Endothelial cell (in vitro differentiated cells): ENCODE measurements at regions not wholly inside any gene's neighbourhood (a gene's known extent, or its start where the extent isn't known, plus 50 kb on each side); places are given as distances from the start of the nearest gene placed in this dataset.

Experiments
- DNase-seq: peaks from one replicate; pipeline ENCODE4 v3.0.0; 2021; ENCODE audit warnings: low spot score
- H3K27ac Mint-ChIP-seq: one replicate; pipeline ENCODE4 v1.8.0; 2021; ENCODE audit warnings: mixed read lengths, inconsistent platforms; ENCODE audit not compliant: unreplicated experiment
- H3K27me3 Mint-ChIP-seq: one replicate; pipeline ENCODE4 v1.8.0; 2021; ENCODE audit warnings: mild to moderate bottlenecking, moderate library complexity, mixed read lengths, inconsistent platforms; ENCODE audit not compliant: unreplicated experiment
- H3K36me3 Mint-ChIP-seq: one replicate; pipeline ENCODE4 v1.8.0; 2021; ENCODE audit warnings: mild to moderate bottlenecking, low read depth, mixed read lengths, inconsistent platforms; ENCODE audit not compliant: unreplicated experiment
- H3K4me1 Mint-ChIP-seq: one replicate; pipeline ENCODE4 v1.8.0; 2021; ENCODE audit warnings: mild to moderate bottlenecking, mixed read lengths, inconsistent platforms; ENCODE audit not compliant: unreplicated experiment
- H3K4me3 Mint-ChIP-seq: one replicate; pipeline ENCODE4 v1.8.0; 2021; ENCODE audit warnings: mild to moderate bottlenecking, mixed read lengths, inconsistent platforms; ENCODE audit not compliant: unreplicated experiment
- H3K9me3 Mint-ChIP-seq: one replicate; pipeline ENCODE4 v1.8.0; 2021; ENCODE audit warnings: mixed read lengths, inconsistent platforms; ENCODE audit not compliant: unreplicated experiment
- CTCF ChIP-seq: fragments of 200-600 bp; sonication (generic); IDR thresholded peaks from one replicate; pipeline ENCODE4 v1.5.0; 2021; ENCODE audit warnings: antibody characterized with exemption; ENCODE audit not compliant: unreplicated experiment

GRCh38 chr5:175102717-175103116 lies 341.3 kb downstream of the DRD1 start:
- Mint-ChIP-seq H3K9me3 (no peaks in the 10 kb centered on the region), H3K27ac (no peak overlapping the region), H3K4me3 (no peak overlapping the region), H3K36me3 (no peaks in the 10 kb centered on the region), H3K4me1 (peaks cover 3% of the 10 kb centered on the region), H3K27me3 (peaks cover 3% of the 10 kb centered on the region)
- no peak for DNase-seq
- no peak for TF ChIP-seq CTCF

- no peaks in the 10 kb centered on the region for H3K36me3 Mint-ChIP-seq
- no peaks in the 10 kb centered on the region for H3K9me3 Mint-ChIP-seq
- TF ChIP-seq CTCF, result no peak
- peaks cover 2% of the 10 kb centered on the region for H3K27me3 Mint-ChIP-seq
- DNase-seq, result no peak
- no peak overlapping the region for H3K4me3 Mint-ChIP-seq
- H3K27ac Mint-ChIP-seq, result no peak overlapping the region
- H3K4me1 Mint-ChIP-seq, result no peaks in the 10 kb centered on the region
Measured at GRCh38 chr5:175098301-175098700, 345.7 kb downstream of the DRD1 start.

- DNase-seq, result no peak
- no peak overlapping the region for H3K27ac Mint-ChIP-seq
- H3K27me3 Mint-ChIP-seq, result peaks cover 4% of the 10 kb centered on the region
- no peaks in the 10 kb centered on the region for H3K9me3 Mint-ChIP-seq
- no peak for TF ChIP-seq CTCF
- no peak overlapping the region for H3K4me3 Mint-ChIP-seq
- no peaks in the 10 kb centered on the region for H3K4me1 Mint-ChIP-seq
- no peaks in the 10 kb centered on the region for H3K36me3 Mint-ChIP-seq
Measured at GRCh38 chr5:175096469-175097165, 347.4 kb downstream of the DRD1 start.

- Mint-ChIP-seq H3K4me1 (no peaks in the 10 kb centered on the region), H3K9me3 (no peaks in the 10 kb centered on the region), H3K36me3 (no peaks in the 10 kb centered on the region), H3K27me3 (peaks cover 4% of the 10 kb centered on the region), H3K27ac (no peak overlapping the region), H3K4me3 (no peak overlapping the region)
- TF ChIP-seq CTCF, result no peak
- no peak for DNase-seq
Measured at GRCh38 chr5:175094461-175094860, 349.5 kb downstream of the DRD1 start.

- Mint-ChIP-seq H3K27me3 (peaks cover 4% of the 10 kb centered on the region), H3K4me1 (no peaks in the 10 kb centered on the region), H3K27ac (no peak overlapping the region), H3K9me3 (no peaks in the 10 kb centered on the region), H3K4me3 (no peak overlapping the region), H3K36me3 (no peaks in the 10 kb centered on the region)
- TF ChIP-seq CTCF, result no peak
- no peak for DNase-seq
Measured at GRCh38 chr5:175092691-175093090, 351.3 kb downstream of the DRD1 start.
